ENCODE measurements at regions not wholly inside any gene's neighbourhood (a gene's known extent, or its start where the extent isn't known, plus 50 kb on each side); places are given as distances from the start of the nearest gene placed in this dataset.

- DNase-seq: no peak
Observed at GRCh38 chr2:204494681-204495080, 50.6 kb upstream of the PARD3B start.

DNA sequence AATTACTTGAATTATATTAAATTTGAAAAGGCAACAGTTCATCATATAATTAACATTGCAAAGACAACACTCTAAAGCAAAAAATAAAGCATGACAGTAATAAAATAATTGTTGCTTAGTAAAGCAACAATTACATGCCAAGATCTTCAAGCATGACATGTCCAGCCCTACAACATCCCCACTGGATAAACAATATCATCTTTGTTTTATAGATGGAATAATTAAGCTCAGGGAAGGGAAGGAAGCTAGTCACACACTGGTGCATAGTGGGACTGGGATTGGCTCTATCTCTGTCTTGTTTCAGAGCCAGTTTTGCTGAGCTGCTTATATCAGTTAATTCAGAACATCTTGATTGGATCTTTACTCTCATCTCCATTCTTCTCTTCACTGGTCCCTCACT, 49.9 kb upstream of the PARD3B start:
- DNase-seq: no peak

All from activated CD8-positive, alpha-beta memory T cell treated with anti-CD3 and anti-CD28 coated beads, Interleukin-2, amount 50 U/mL, for 4 hours (primary cell).